Stomach (tissue), 4 donors: ENCODE measurements at regions not wholly inside any gene's neighbourhood (a gene's known extent, or its start where the extent isn't known, plus 50 kb on each side); places are given as distances from the start of the nearest gene placed in this dataset.

Source experiments
- CTCF ChIP-seq, 7 experiments: fragments of 450-650 bp in 4 of 7; fragments of 200-600 bp in 3 of 7; sonication (generic) in 3 of 7; IDR thresholded peaks; one replicate each; pipeline ENCODE4 v1.5.1; 2016 to 2019; ENCODE audit warnings: antibody characterized with exemption in 7 of 7, control low read depth in 2 of 7, mild to moderate bottlenecking in 1 of 7
- EP300 ChIP-seq: sonication (generic); formaldehyde crosslinking; IDR thresholded peaks from one replicate; pipeline ENCODE4 v1.6.1; 2017; ENCODE audit warnings: antibody characterized with exemption
- POLR2A ChIP-seq, 4 donors: fragments of 450-650 bp; IDR thresholded peaks; one replicate each; pipeline ENCODE4 v1.6.1; 2016; ENCODE audit warnings: antibody characterized with exemption in 4 of 4, control low read depth in 2 of 4, mild to moderate bottlenecking in 1 of 4, moderate library complexity in 1 of 4

DNA sequence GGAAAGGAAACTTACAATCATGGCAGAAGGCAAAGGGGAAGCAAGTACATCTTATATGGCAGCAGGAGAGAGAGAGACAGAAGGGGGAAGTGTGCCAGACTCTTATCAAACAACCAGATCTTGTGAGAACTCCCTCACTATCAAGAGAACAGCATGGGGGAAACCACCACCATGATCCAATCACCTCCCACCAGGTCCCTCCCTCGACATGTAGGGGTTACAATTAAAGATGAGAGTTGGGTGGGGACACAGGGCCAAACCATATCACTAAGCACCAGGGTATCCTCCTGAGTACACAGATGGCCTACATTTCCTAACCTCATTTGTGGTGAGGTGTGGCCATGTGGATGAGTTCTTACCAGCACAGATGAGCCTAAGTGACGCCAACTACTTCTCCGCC lies 348.6 kb upstream of the ZFHX3 start:
- TF ChIP-seq CTCF (IDR thresholded peaks at IDR 0.05) (no peak), POLR2A (IDR thresholded peaks at IDR 0.05) (no peak), EP300 (no peak)
